ENCODE measurements at regions not wholly inside any gene's neighbourhood (a gene's known extent, or its start where the extent isn't known, plus 50 kb on each side); places are given as distances from the start of the nearest gene placed in this dataset.
"Not testable (repeated sequence)": the region's sequence is repeated elsewhere in the genome, so short reads cannot be mapped to it uniquely, and the experiment has no call there.

GRCh38 chr9:102941868-102942267, 53.3 kb upstream of the CYLC2 start:
- no peak for DNase-seq (ENCODE audit: low spot score)

- no peak for DNase-seq (ENCODE audit: low spot score)
Observed at GRCh38 chr9:102922526-102922925, 72.6 kb upstream of the CYLC2 start.

GRCh38 chr9:102911185-102911584, 83.9 kb upstream of the CYLC2 start:
- no peak for DNase-seq (ENCODE audit: low spot score)

- not testable (repeated sequence) for DNase-seq (ENCODE audit: low spot score)
Observed at GRCh38 chr9:102905795-102906194, 89.3 kb upstream of the CYLC2 start.

GRCh38 chr9:102892025-102892424, 103.1 kb upstream of the CYLC2 start:
- DNase-seq (ENCODE audit: low spot score), result no peak

- DNase-seq (ENCODE audit: low spot score), result not testable (repeated sequence)
Observed at GRCh38 chr9:102888747-102889146, 106.4 kb upstream of the CYLC2 start.

GRCh38 chr9:102875687-102876086, 119.4 kb upstream of the CYLC2 start:
- no peak for DNase-seq (ENCODE audit: low spot score)

- DNase-seq (ENCODE audit: low spot score), result no peak
Observed at GRCh38 chr9:102867488-102867887, 127.6 kb upstream of the CYLC2 start.

- no peak for DNase-seq (ENCODE audit: low spot score)
Observed at GRCh38 chr9:102862478-102862877, 132.7 kb upstream of the CYLC2 start.

- DNase-seq (ENCODE audit: low spot score), result no peak
Observed at GRCh38 chr9:102855641-102856040, 139.5 kb upstream of the CYLC2 start.

GRCh38 chr9:102845827-102846371, 149.2 kb upstream of the CYLC2 start:
- no peak for DNase-seq (ENCODE audit: low spot score)

GRCh38 chr9:102844716-102845115, 150.4 kb upstream of the CYLC2 start:
- no peak for DNase-seq (ENCODE audit: low spot score)

- no peak for DNase-seq (ENCODE audit: low spot score)
Observed at GRCh38 chr9:102842423-102842822, 152.7 kb upstream of the CYLC2 start.

- DNase-seq (ENCODE audit: low spot score), result no peak
Observed at GRCh38 chr9:102841376-102841775, 153.8 kb upstream of the CYLC2 start.

GRCh38 chr9:102840335-102840734, 154.8 kb upstream of the CYLC2 start:
- no peak for DNase-seq (ENCODE audit: low spot score)

- no peak for DNase-seq (ENCODE audit: low spot score)
Observed at GRCh38 chr9:102832814-102833213, 162.3 kb upstream of the CYLC2 start.

- DNase-seq (ENCODE audit: low spot score), result no peak
Observed at GRCh38 chr9:102796244-102796643, 198.9 kb upstream of the CYLC2 start.

- no peak for DNase-seq (ENCODE audit: low spot score)
Observed at GRCh38 chr9:102795532-102795931, 199.6 kb upstream of the CYLC2 start.

- DNase-seq (ENCODE audit: low spot score), result no peak
Observed at GRCh38 chr9:102779356-102779755, 215.8 kb upstream of the CYLC2 start.

GRCh38 chr9:102778746-102779145, 216.4 kb upstream of the CYLC2 start:
- no peak for DNase-seq (ENCODE audit: low spot score)

- DNase-seq (ENCODE audit: low spot score), result no peak
Observed at GRCh38 chr9:102770704-102771103, 224.4 kb upstream of the CYLC2 start.

GRCh38 chr9:102769307-102769706, 225.8 kb upstream of the CYLC2 start:
- DNase-seq (ENCODE audit: low spot score), result no peak

- no peak for DNase-seq (ENCODE audit: low spot score)
Observed at GRCh38 chr9:102768002-102768401, 227.1 kb upstream of the CYLC2 start.

GRCh38 chr9:102767076-102767475, 228.1 kb upstream of the CYLC2 start:
- DNase-seq (ENCODE audit: low spot score), result no peak

- no peak for DNase-seq (ENCODE audit: low spot score)
Observed at GRCh38 chr9:102740578-102740977, 254.6 kb upstream of the CYLC2 start.

Data from activated CD4-positive, alpha-beta T cell treated with anti-CD3 and anti-CD28 coated beads, Interleukin-2, Interleukin-4, amounts not matched to agents 100 ng/mL and 50 ng/mL, durations not matched to agents 16 hours and 8 hours (primary cell).